HG03103 (cell line): ENCODE measurements at regions not wholly inside any gene's neighbourhood (a gene's known extent, or its start where the extent isn't known, plus 50 kb on each side); places are given as distances from the start of the nearest gene placed in this dataset.
"Not testable (repeated sequence)": the region's sequence is repeated elsewhere in the genome, so short reads cannot be mapped to it uniquely, and the experiment has no call there.

Experiments used
- ATAC-seq: cut with Tn5 transposase; IDR thresholded peaks from one replicate; pipeline ENCODE4 v1.9.1; 2021; ENCODE audit warnings: low read depth; ENCODE audit not compliant: unreplicated experiment

DNA sequence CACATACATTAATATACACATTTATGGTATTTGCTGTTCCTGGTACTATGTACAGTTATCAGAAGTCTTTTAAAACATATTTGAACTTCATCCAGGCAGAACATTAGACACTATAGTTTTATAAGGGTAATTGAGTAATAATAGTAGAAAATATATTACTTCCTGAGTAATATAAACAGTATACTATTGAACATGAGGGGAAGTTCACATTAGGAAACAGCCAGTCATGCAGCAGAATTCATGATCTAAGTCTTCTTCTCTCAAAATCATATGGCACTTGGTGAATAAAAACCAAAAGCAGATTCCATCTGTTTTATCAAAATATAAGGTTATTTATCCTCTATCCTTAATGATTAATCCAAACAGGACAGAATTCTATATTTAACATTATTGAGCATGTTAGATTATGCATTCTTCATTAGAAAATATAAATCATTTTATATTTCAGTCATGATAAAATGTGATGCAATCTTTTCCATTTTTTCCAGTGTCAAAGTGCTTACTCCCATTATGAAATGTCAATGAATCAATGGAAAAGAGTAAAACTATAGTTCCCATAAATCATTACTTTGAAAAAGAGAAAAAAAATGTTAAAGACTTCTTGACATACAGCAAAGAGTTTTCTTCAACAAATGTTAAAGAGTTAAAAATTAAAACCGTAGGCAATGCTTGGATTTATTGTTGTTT lies 584.3 kb upstream of the TUSC1 start:
- ATAC-seq: no peak

GRCh38 chr9:26261503-26262330 lies 583.5 kb upstream of the TUSC1 start:
- ATAC-seq: no peak

DNA sequence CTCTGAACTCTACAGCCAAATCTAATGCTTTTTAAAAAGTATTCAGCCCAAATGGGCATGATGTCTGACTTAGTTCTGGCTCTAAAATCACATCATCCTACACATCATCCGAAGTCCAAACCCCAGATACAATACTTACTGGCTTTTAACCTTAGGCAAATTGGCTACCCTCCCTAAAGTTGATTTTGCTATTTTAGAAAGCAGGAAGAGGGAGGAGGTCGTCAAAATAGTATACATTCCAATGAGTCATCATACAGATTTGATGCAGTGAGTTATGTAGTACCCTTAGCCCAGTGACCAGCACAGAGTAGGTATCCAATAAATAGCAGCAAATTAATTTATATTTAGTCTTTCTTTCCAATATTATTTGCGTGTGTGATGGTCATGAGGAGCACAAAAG lies 582.0 kb upstream of the TUSC1 start:
- ATAC-seq: no peak

DNA sequence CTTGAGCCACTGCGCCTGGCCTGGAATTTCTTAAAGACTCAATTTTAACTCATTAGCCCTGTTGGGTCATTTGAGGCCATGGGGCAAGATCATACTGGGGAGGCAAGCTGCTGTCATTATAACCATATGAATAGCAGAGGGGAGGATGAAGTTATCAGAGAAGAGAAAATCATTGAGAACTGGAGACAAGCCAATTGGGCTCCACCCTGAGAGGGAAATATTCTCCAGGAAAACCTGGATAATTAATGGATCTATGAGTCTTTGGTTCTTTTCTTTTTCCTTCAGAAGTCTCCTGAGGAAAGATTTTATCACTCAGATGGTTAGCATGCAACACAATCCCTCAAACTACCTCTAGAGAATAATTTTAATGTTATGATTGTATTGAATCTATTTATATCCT lies 569.6 kb upstream of the TUSC1 start:
- no peak for ATAC-seq

GRCh38 chr9:26244661-26245451 lies 566.6 kb upstream of the TUSC1 start:
- no peak for ATAC-seq

DNA sequence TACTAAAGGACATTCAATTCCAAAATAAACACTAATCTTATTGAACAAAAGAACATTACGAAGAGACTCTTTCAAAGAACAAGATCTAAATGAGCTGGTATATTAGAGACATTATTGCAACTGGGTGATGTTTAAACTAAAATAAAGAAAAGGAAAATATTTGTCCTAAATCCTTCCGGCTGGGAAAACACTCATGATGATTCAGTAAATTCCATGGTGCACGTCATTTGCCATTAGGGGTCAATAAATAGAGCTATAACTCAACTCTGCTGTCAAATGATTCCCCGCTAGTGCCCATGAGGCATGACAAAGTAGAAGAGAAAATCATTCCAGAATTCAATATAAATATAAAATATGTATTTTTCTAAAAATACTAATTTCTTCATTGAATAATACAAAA lies 565.5 kb upstream of the TUSC1 start:
- no peak for ATAC-seq

GRCh38 chr9:26243029-26243697 lies 564.9 kb upstream of the TUSC1 start:
- ATAC-seq: no peak

- ATAC-seq: no peak
These were observed 561.8 kb upstream of the TUSC1 start for GRCh38 chr9:26240020-26240419.

- ATAC-seq: no peak
These were observed 559.0 kb upstream of the TUSC1 start for GRCh38 chr9:26237256-26237655.

- no peak for ATAC-seq
These were observed 556.6 kb upstream of the TUSC1 start for GRCh38 chr9:26234865-26235264.

- ATAC-seq: no peak
These were observed 553.1 kb upstream of the TUSC1 start for GRCh38 chr9:26231391-26231790.

DNA sequence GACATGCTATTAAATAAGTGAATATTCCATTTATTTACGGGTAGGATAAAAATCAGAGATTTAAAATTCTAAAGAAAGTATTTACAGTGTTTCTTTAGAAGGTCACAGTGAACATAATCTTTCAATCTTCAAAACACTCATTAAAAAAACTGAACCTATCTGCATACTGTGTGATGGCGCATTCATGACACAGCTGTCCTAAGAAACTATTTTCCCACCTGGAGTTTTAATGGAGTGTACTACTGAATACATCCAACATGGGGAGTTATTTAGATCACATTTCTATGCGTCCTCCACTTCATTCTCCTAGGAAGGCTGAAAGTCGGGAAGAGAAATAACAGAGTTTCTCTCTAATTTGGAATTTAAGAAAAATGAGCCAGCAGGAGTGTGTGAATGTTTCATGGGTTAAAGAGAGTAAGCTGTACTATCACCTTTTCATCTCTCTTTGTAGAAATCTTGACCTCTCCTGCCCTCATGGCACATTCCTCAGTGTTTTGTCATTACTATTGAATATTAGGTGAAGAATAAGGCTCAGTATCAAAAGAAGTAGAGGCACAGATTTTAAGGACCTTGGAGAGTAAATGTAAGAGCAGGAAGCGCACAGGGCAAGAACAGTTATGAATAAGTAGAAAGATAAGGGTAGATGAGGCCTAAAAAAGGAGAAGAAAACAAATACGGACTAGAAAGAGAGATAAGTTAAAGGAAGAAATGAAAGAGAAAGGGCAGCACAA lies 551.2 kb upstream of the TUSC1 start:
- no peak for ATAC-seq

DNA sequence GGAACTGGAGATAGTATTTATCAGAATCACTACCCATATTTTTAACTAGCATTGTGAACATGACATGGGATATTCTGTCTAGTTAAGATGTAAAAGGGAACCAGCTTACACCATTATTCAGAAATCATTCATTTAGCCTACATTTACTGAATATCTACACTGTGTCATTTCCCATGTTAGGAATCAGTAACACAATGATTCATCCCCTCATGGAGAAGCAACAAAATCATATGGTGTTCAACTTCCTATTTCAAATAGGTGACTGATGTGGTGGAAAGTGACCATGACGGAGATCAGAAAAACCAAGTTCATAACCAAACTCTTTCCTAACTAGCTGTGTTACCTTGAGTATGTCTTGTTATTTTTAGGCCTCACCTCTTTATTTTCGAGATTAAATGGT lies 550.0 kb upstream of the TUSC1 start:
- ATAC-seq: no peak

DNA sequence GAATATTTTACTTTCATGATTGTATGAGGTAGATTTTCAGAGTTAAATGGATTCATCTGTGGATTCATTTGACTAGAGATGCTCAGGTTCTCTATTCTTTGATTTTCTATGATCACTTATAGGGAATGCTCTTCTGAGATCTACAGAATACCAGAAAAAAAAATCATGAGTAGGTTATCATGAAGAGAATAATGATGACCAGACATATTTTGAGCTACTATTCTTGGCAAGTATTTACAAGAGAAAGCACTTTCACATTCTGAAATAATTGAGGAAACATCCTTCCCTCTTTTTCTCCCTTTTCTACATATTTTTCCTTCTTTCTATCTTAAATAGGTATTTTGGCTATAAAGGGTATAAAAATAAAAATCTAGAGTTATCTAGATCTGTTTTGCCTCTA lies 543.0 kb upstream of the TUSC1 start:
- no peak for ATAC-seq

DNA sequence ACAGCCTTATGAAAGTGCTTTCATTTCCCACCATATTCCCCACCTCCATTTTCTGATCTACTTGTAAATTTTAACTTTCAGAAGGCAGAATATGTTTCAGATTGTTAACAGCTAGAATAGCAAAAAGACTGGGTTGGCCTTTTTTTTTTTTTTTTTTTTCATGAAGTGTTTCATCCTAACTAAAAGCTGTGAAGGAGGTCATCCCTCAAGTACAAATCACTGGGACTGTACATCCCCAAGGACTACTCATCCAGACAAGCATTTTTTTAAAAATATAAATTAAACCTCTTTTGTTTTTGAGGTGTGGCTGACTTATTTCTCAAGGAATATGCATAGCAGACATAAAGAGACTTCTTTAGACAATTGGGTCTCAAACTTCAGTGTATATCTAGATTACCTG lies 542.1 kb upstream of the TUSC1 start:
- ATAC-seq: no peak

GRCh38 chr9:26219961-26220360 lies 541.7 kb upstream of the TUSC1 start:
- no peak for ATAC-seq

GRCh38 chr9:26216702-26217101 lies 538.5 kb upstream of the TUSC1 start:
- ATAC-seq: no peak

- not testable (repeated sequence) for ATAC-seq
These were observed 536.6 kb upstream of the TUSC1 start for GRCh38 chr9:26214713-26215444.

- no peak for ATAC-seq
These were observed 532.2 kb upstream of the TUSC1 start for GRCh38 chr9:26210338-26210851.
